ENCODE measurements at regions not wholly inside any gene's neighbourhood (a gene's known extent, or its start where the extent isn't known, plus 50 kb on each side); places are given as distances from the start of the nearest gene placed in this dataset.
"Not testable (repeated sequence)": the region's sequence is repeated elsewhere in the genome, so short reads cannot be mapped to it uniquely, and the experiment has no call there.

GRCh38 chr5:112511920-112512319 lies 92.8 kb upstream of the EPB41L4A start:
- Histone ChIP-seq H3K27me3 (ENCODE audit: control insufficient read depth, insufficient read depth, low read length) (no peaks in the 10 kb centered on the region), H3K27ac (ENCODE audit: low read length) (no peak overlapping the region), H3K4me3 (ENCODE audit: low read length) (no peak overlapping the region), H3K36me3 (ENCODE audit: control insufficient read depth, insufficient read depth, low read length) (no peaks in the 10 kb centered on the region), H3K9me3 (ENCODE audit: control insufficient read depth, insufficient read depth, low read length) (no peaks in the 10 kb centered on the region), H3K4me1 (ENCODE audit: control insufficient read depth, insufficient read depth, low read length) (no peaks in the 10 kb centered on the region)
- no peak for DNase-seq (ENCODE audit: low read depth, low spot score)

GRCh38 chr5:112512901-112513300 lies 93.8 kb upstream of the EPB41L4A start:
- Histone ChIP-seq H3K27me3 (ENCODE audit: control insufficient read depth, insufficient read depth, low read length) (no peaks in the 10 kb centered on the region), H3K4me1 (ENCODE audit: control insufficient read depth, insufficient read depth, low read length) (no peaks in the 10 kb centered on the region), H3K27ac (ENCODE audit: low read length) (no peak overlapping the region), H3K4me3 (ENCODE audit: low read length) (no peak overlapping the region), H3K9me3 (ENCODE audit: control insufficient read depth, insufficient read depth, low read length) (no peaks in the 10 kb centered on the region), H3K36me3 (ENCODE audit: control insufficient read depth, insufficient read depth, low read length) (no peaks in the 10 kb centered on the region)
- WGBS (ENCODE audit: insufficient coverage, insufficient read length): no CpG with 5 or more reads among the region's 2 CpGs
- no peak for DNase-seq (ENCODE audit: low read depth, low spot score)

GRCh38 chr5:112514111-112514510 lies 95.0 kb upstream of the EPB41L4A start:
- H3K4me3 ChIP-seq (ENCODE audit: low read length): no peak overlapping the region
- no CpG with 5 or more reads among the region's 2 CpGs for WGBS (ENCODE audit: insufficient coverage, insufficient read length)
- H3K27ac ChIP-seq (ENCODE audit: low read length): no peak overlapping the region
- no peaks in the 10 kb centered on the region for H3K27me3 ChIP-seq (ENCODE audit: control insufficient read depth, insufficient read depth, low read length)
- H3K9me3 ChIP-seq (ENCODE audit: control insufficient read depth, insufficient read depth, low read length): no peaks in the 10 kb centered on the region
- no peaks in the 10 kb centered on the region for H3K36me3 ChIP-seq (ENCODE audit: control insufficient read depth, insufficient read depth, low read length)
- no peak for DNase-seq (ENCODE audit: low read depth, low spot score)
- H3K4me1 ChIP-seq (ENCODE audit: control insufficient read depth, insufficient read depth, low read length): no peaks in the 10 kb centered on the region

DNA sequence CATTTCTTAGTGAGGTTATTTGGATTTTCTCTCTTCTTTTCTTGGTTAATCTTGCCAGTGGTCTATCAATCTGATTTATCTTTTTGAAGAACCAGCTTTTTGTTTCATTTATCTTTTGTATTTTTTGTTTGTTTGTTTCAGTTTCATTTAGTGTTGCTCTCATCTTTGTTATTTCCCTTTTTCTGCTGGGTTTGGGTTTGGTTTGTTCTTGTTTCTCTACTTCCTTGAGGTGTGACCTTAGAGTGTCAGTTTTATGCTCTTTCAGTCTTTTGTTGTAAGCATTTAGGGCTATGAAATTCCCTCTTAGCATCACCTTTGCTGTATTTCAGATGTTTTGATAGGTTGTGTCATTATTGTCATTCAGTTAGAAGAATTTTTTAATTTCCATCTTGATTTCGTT lies 101.4 kb upstream of the EPB41L4A start:
- H3K4me3 ChIP-seq (ENCODE audit: low read length); H3K27me3 ChIP-seq (ENCODE audit: control insufficient read depth, insufficient read depth, low read length); H3K27ac ChIP-seq (ENCODE audit: low read length); H3K36me3 ChIP-seq (ENCODE audit: control insufficient read depth, insufficient read depth, low read length); DNase-seq (ENCODE audit: low read depth, low spot score); H3K9me3 ChIP-seq (ENCODE audit: control insufficient read depth, insufficient read depth, low read length); H3K4me1 ChIP-seq (ENCODE audit: control insufficient read depth, insufficient read depth, low read length): not testable (repeated sequence)
- WGBS (ENCODE audit: insufficient coverage, insufficient read length): no CpG with 5 or more reads among the region's 1 CpG

DNA sequence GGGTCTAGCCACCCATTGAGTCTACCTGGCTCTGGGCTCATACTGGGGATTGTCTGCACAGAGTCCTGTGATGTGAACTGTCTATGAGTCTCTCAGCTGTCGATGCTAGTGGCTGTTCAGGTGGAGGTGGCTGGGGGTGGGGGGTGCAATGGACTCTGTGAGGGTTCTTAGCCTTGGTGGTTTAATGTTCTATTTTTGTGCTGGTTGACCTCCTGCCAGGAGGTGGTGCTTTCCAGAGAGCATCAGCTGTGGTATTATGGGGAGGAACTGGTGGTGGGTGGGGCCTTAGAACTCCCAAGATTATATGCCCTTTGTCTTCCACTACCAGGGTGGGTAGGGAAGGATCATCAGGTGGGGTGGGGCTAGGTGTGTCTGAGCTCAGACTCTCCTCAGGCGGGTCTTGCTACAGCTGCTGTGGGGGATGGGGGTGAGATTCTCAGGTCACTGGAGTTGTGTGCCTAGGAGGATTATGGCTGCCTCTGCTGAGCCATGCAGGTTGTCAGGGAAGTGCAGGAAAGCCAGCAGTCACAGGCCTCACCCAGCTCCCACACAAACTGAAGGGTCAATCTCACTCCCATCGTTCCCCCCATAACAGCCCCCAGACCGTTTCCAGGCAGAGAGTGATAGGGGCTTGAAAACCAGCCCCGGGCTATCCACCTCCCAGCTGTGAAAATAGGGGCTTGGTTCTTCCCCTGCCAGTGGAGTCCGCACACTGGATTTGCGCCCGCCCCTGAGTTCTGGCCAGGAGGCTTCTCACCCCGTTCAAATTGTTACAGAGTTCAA lies 104.0 kb upstream of the EPB41L4A start:
- DNase-seq (ENCODE audit: low read depth, low spot score); H3K4me1 ChIP-seq (ENCODE audit: control insufficient read depth, insufficient read depth, low read length); H3K4me3 ChIP-seq (ENCODE audit: low read length); H3K9me3 ChIP-seq (ENCODE audit: control insufficient read depth, insufficient read depth, low read length); H3K27ac ChIP-seq (ENCODE audit: low read length); H3K27me3 ChIP-seq (ENCODE audit: control insufficient read depth, insufficient read depth, low read length); H3K36me3 ChIP-seq (ENCODE audit: control insufficient read depth, insufficient read depth, low read length): not testable (repeated sequence)
- no CpG with 5 or more reads among the region's 9 CpGs for WGBS (ENCODE audit: insufficient coverage, insufficient read length)

- H3K36me3 ChIP-seq (ENCODE audit: control insufficient read depth, insufficient read depth, low read length); H3K9me3 ChIP-seq (ENCODE audit: control insufficient read depth, insufficient read depth, low read length); H3K4me3 ChIP-seq (ENCODE audit: low read length); H3K27ac ChIP-seq (ENCODE audit: low read length); DNase-seq (ENCODE audit: low read depth, low spot score); H3K4me1 ChIP-seq (ENCODE audit: control insufficient read depth, insufficient read depth, low read length); H3K27me3 ChIP-seq (ENCODE audit: control insufficient read depth, insufficient read depth, low read length): not testable (repeated sequence)
- no CpG with 5 or more reads among the region's 4 CpGs for WGBS (ENCODE audit: insufficient coverage, insufficient read length)
Observed at GRCh38 chr5:112523674-112524263, 104.7 kb upstream of the EPB41L4A start.

DNA sequence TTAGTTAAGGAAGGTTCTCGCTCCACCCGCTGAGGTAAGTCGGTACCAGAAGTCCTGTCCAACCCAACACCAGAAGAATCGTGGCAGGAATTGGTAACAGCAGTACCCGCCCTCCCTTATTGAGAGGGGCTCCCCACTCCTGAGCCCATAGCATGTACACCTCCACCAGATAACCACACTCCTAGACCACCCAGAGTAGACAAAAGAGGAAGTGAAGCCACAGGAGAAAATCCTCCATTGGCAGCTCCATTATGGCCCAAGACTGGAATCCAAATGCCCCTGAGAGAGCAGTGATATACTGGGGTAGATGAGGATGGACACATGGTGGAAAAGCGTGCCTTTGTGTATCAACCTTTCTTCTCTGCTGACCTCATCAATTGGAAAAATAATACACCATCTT lies 106.1 kb upstream of the EPB41L4A start:
- Histone ChIP-seq H3K4me1 (ENCODE audit: control insufficient read depth, insufficient read depth, low read length) (0 out of 2 replicates have a peak, but pooled peaks cover 2% of the 10 kb centered on the region), H3K4me3 (ENCODE audit: low read length) (no peak overlapping the region)
- no CpG with 5 or more reads among the region's 6 CpGs for WGBS (ENCODE audit: insufficient coverage, insufficient read length)

DNA sequence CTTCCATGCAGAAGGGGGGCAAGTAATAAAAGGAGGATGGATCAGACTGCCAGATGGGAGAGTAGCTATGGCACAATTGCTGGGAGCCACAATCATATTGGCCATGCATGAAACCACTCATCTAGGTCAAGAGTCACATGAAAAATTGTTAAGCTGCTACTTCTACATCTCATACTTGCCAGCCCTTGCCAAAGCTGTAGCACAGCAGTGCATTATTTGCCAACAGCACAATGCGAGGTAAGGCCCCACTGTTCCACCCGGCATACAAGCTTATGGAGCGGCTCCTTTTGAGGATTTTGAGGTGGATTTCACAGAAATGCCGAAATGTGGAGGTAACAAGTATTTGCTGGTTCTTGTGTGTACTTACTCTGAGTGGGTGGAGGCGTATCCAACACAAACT lies 109.9 kb upstream of the EPB41L4A start:
- H3K4me3 ChIP-seq (ENCODE audit: low read length): no peak overlapping the region
- WGBS (ENCODE audit: insufficient coverage, insufficient read length): no CpG with 5 or more reads among the region's 5 CpGs
- H3K27me3 ChIP-seq (ENCODE audit: control insufficient read depth, insufficient read depth, low read length): no peaks in the 10 kb centered on the region
- H3K9me3 ChIP-seq (ENCODE audit: control insufficient read depth, insufficient read depth, low read length): no peaks in the 10 kb centered on the region
- DNase-seq (ENCODE audit: low read depth, low spot score): no peak
- H3K27ac ChIP-seq (ENCODE audit: low read length): no peak overlapping the region
- no peaks in the 10 kb centered on the region for H3K36me3 ChIP-seq (ENCODE audit: control insufficient read depth, insufficient read depth, low read length)
- peaks cover 6% of the 10 kb centered on the region; the same call in 1 of the 2 replicates for H3K4me1 ChIP-seq (ENCODE audit: control insufficient read depth, insufficient read depth, low read length)

More for the DNA sequence above, 106.1 kb upstream of the EPB41L4A start:
- no peak for DNase-seq (ENCODE audit: low read depth, low spot score)
- Histone ChIP-seq H3K36me3 (ENCODE audit: control insufficient read depth, insufficient read depth, low read length) (no peaks in the 10 kb centered on the region), H3K27ac (ENCODE audit: low read length) (no peak overlapping the region), H3K9me3 (ENCODE audit: control insufficient read depth, insufficient read depth, low read length) (no peaks in the 10 kb centered on the region), H3K27me3 (ENCODE audit: control insufficient read depth, insufficient read depth, low read length) (no peaks in the 10 kb centered on the region)

GRCh38 chr5:112529525-112529924 lies 110.4 kb upstream of the EPB41L4A start:
- no peak overlapping the region for H3K27ac ChIP-seq (ENCODE audit: low read length)
- H3K27me3 ChIP-seq (ENCODE audit: control insufficient read depth, insufficient read depth, low read length): no peaks in the 10 kb centered on the region
- no peak for DNase-seq (ENCODE audit: low read depth, low spot score)
- no peaks in the 10 kb centered on the region for H3K36me3 ChIP-seq (ENCODE audit: control insufficient read depth, insufficient read depth, low read length)
- WGBS (ENCODE audit: insufficient coverage, insufficient read length): no CpG with 5 or more reads among the region's 5 CpGs
- H3K4me1 ChIP-seq (ENCODE audit: control insufficient read depth, insufficient read depth, low read length): peaks cover 6% of the 10 kb centered on the region; the same call in 1 of the 2 replicates
- no peak overlapping the region for H3K4me3 ChIP-seq (ENCODE audit: low read length)
- no peaks in the 10 kb centered on the region for H3K9me3 ChIP-seq (ENCODE audit: control insufficient read depth, insufficient read depth, low read length)

DNA sequence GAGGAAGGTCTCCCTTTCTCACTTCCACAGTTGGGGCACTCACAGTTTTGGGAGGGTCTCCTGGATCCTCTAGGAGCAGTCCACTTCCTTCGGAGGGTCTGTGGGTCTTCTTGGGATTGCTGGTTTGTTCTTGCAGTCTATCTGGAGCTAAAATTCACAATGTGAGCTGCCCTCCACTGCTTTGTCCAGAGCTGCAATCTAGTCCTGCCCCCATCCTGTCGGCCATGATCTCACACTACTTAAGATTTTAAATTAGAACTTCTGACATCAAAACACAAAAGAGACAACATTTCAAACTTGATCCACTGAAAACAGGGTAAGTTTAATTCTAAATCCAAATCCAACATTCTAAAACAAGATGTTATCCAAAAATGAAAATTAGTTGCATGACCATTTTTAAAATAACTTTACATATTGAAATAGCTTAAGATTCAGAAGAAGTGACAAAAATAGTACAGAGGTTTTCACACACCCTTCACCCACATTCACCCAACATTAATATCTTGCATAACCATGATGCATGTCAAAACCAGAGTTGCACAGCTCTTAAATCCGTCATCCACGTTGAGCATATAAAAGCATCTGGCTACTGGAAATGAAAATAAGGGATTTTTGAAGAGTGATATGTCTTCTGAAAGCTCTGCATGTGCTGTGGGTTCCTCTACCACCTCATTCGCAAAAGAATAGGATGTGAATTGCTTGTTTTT lies 113.7 kb upstream of the EPB41L4A start:
- Histone ChIP-seq H3K27ac (ENCODE audit: low read length) (no peak overlapping the region), H3K9me3 (ENCODE audit: control insufficient read depth, insufficient read depth, low read length) (no peaks in the 10 kb centered on the region), H3K36me3 (ENCODE audit: control insufficient read depth, insufficient read depth, low read length) (no peaks in the 10 kb centered on the region), H3K4me3 (ENCODE audit: low read length) (no peak overlapping the region), H3K27me3 (ENCODE audit: control insufficient read depth, insufficient read depth, low read length) (no peaks in the 10 kb centered on the region), H3K4me1 (ENCODE audit: control insufficient read depth, insufficient read depth, low read length) (peaks cover 4% of the 10 kb centered on the region; the same call in 1 of the 2 replicates)
- no peak for DNase-seq (ENCODE audit: low read depth, low spot score)
- no CpG with 5 or more reads among the region's 5 CpGs for WGBS (ENCODE audit: insufficient coverage, insufficient read length)
